ENCODE measurements at regions not wholly inside any gene's neighbourhood (a gene's known extent, or its start where the extent isn't known, plus 50 kb on each side); places are given as distances from the start of the nearest gene placed in this dataset.
A peak's percentile ranks its signal among the peaks of the same experiment; 100 is the strongest.

DNA sequence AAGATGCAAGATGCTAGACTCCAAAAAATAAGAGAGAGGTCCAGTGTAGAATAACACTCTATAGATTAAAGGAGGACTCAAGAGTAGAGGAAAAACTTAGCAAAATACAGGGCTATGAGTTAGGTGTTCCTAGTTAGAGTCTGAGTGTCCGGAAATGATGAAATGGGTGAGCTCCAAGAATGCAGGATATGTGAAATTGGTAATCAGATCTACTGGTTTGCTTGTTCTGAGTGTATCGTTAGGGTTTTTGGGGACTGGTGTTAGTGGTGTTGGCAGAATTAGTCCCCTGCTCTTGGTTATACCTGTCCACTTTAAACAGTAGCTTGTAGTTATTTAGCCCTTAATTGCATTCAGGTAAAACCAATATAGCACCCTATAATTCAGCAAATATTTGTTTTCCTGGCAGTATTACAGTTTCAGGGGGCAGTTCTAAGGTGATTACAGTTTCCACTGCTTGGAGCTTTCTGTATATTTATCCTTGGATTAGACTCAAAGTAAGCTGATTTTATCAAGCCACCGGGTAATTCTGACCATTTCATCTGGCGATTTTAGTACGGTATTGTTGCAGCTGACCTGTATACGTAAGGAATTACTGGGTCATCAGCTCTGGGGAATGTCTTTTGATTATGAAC lies 332.7 kb downstream of the CHRM3 start:
- TF ChIP-seq, protein P1, sequence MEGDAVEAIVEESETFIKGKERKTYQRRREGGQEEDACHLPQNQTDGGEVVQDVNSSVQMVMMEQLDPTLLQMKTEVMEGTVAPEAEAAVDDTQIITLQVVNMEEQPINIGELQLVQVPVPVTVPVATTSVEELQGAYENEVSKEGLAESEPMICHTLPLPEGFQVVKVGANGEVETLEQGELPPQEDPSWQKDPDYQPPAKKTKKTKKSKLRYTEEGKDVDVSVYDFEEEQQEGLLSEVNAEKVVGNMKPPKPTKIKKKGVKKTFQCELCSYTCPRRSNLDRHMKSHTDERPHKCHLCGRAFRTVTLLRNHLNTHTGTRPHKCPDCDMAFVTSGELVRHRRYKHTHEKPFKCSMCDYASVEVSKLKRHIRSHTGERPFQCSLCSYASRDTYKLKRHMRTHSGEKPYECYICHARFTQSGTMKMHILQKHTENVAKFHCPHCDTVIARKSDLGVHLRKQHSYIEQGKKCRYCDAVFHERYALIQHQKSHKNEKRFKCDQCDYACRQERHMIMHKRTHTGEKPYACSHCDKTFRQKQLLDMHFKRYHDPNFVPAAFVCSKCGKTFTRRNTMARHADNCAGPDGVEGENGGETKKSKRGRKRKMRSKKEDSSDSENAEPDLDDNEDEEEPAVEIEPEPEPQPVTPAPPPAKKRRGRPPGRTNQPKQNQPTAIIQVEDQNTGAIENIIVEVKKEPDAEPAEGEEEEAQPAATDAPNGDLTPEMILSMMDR (IDR thresholded peaks at IDR 0.05; ENCODE audit: poor library complexity), result no peak
- TF ChIP-seq EZH2phosphoT487 (IDR thresholded peaks at IDR 0.05; ENCODE audit: low read depth, severe bottlenecking, unreplicated experiment), result peak; percentile 35

All from hepatocyte (in vitro differentiated cells).